ENCODE measurements at regions not wholly inside any gene's neighbourhood (a gene's known extent, or its start where the extent isn't known, plus 50 kb on each side); places are given as distances from the start of the nearest gene placed in this dataset.

DNA sequence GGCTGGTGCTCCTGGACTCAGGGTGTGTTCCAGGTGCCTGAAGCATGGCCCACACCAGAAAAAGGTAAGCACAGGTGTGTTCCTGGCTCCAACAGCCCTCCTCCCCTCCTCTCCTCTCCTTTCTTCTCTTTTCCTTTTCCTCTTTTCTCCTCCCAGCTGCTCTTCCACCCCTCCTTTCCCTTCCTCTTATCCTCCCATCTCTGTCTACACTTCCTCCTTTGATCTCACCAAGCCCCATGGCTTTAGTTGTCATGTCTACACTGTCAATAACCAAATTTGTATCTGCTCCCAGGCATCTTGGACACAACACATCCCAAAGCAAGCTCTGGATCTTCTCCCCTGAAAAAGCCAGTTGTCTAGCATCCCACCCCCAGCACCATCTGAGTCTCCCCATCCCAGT, 56.7 kb upstream of the LAPTM5 start:
- TF ChIP-seq POLR2A (IDR thresholded peaks at IDR 0.05) = no peak
- TF ChIP-seq POLR2AphosphoS5 (IDR thresholded peaks at IDR 0.05) = no peak
- TF ChIP-seq, protein P1, sequence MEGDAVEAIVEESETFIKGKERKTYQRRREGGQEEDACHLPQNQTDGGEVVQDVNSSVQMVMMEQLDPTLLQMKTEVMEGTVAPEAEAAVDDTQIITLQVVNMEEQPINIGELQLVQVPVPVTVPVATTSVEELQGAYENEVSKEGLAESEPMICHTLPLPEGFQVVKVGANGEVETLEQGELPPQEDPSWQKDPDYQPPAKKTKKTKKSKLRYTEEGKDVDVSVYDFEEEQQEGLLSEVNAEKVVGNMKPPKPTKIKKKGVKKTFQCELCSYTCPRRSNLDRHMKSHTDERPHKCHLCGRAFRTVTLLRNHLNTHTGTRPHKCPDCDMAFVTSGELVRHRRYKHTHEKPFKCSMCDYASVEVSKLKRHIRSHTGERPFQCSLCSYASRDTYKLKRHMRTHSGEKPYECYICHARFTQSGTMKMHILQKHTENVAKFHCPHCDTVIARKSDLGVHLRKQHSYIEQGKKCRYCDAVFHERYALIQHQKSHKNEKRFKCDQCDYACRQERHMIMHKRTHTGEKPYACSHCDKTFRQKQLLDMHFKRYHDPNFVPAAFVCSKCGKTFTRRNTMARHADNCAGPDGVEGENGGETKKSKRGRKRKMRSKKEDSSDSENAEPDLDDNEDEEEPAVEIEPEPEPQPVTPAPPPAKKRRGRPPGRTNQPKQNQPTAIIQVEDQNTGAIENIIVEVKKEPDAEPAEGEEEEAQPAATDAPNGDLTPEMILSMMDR (IDR thresholded peaks at IDR 0.05) = no peak

Measured in breast epithelium (tissue), 3 donors.